B cell (primary cell): ENCODE measurements at regions not wholly inside any gene's neighbourhood (a gene's known extent, or its start where the extent isn't known, plus 50 kb on each side); places are given as distances from the start of the nearest gene placed in this dataset.

ENCODE experiments used
- ATAC-seq: fragments of 200-7000 bp; cut with Tn5 transposase; one replicate; pipeline ENCODE4 v1.10.0; 2021; ENCODE audit warnings: low read depth, mild to moderate bottlenecking, moderate number of reproducible peaks, moderate library complexity
- CTCF ChIA-PET: fragments of 350-600 bp; sonication (Branson Sonifier 250); formaldehyde crosslinking; loops from one replicate; lab custom pipeline; 2021; ENCODE audit warnings: antibody characterized with exemption, inconsistent platforms; lab: Charles Lee
- POLR2A ChIA-PET: fragments of 350-600 bp; sonication (Branson Sonifier 250); formaldehyde crosslinking; loops from one replicate; lab custom pipeline; 2021; ENCODE audit warnings: antibody characterized with exemption; lab: Charles Lee
- DNase-seq: peaks from one replicate; pipeline ENCODE4 v3.0.0; 2013
- H2AFZ ChIP-seq: 2 replicates; pipeline ENCODE4 v1.6.1; 2012; ENCODE audit warnings: mild to moderate bottlenecking, low read depth, low read length; ENCODE audit not compliant: insufficient read depth, poor library complexity, severe bottlenecking
- H3K27ac ChIP-seq, 2 donors: 1 replicate in 1 of 2; 2 replicates in 1 of 2; pipeline ENCODE4 v1.5.1; 2012 to 2013; ENCODE audit warnings: low read length in 2 of 2, mild to moderate bottlenecking in 2 of 2, moderate library complexity in 1 of 2
- H3K27me3 ChIP-seq, 4 experiments: fragments of 200-600 bp in 1 of 4; sonication (generic) in 1 of 4; replicated peaks in 1 of 4; 1 replicate in 2 of 4; 2 replicates in 2 of 4; pipeline versions ENCODE4 v1.6.1 to v1.7.0; 2013 to 2016; ENCODE audit warnings: low read length in 3 of 4, mild to moderate bottlenecking in 2 of 4, mixed read lengths in 1 of 4, moderate library complexity in 1 of 4; ENCODE audit not compliant: insufficient read depth in 4 of 4, control insufficient read depth in 3 of 4; ENCODE audit errors: control extremely low read depth in 1 of 4
- H3K36me3 ChIP-seq, 2 experiments: replicated peaks in 1 of 2; 1 replicate in 1 of 2; 2 replicates in 1 of 2; pipeline versions ENCODE4 v1.6.1 to v1.7.1; 2013; ENCODE audit warnings: low read length in 1 of 2; ENCODE audit not compliant: insufficient read depth in 2 of 2, control insufficient read depth in 1 of 2; ENCODE audit errors: control extremely low read depth in 1 of 2, extremely low read depth in 1 of 2
- H3K4me1 ChIP-seq, 2 donors: fragments of 200-600 bp in 1 of 2; sonication (generic) in 1 of 2; 1 replicate in 1 of 2; 2 replicates in 1 of 2; pipeline versions ENCODE4 v1.5.1 to v1.6.1; 2013 to 2017; ENCODE audit warnings: low read length in 2 of 2; ENCODE audit not compliant: control insufficient read depth in 2 of 2, insufficient read depth in 2 of 2
- H3K4me2 ChIP-seq: replicated peaks from 2 replicates; pipeline ENCODE3; 2012; ENCODE audit warnings: mild to moderate bottlenecking, low read depth, low read length; ENCODE audit not compliant: poor library complexity, severe bottlenecking
- H3K4me3 ChIP-seq, 5 experiments: fragments of 200-600 bp in 1 of 5; sonication (generic) in 1 of 5; 1 replicate in 3 of 5; 2 replicates in 2 of 5; pipeline versions ENCODE4 v1.5.1 to v1.7.0; 2011 to 2016; ENCODE audit warnings: low read length in 4 of 5, mild to moderate bottlenecking in 4 of 5, low read depth in 2 of 5, control low read depth in 1 of 5, moderate library complexity in 1 of 5; ENCODE audit not compliant: insufficient read depth in 1 of 5; ENCODE audit errors: control extremely low read depth in 1 of 5, extremely low read depth in 1 of 5
- H3K79me2 ChIP-seq: fragments of 200-600 bp; sonication (generic); one replicate; pipeline ENCODE4 v1.6.0; 2016; ENCODE audit warnings: low read length; ENCODE audit not compliant: control insufficient read depth, insufficient read depth
- H3K9ac ChIP-seq: fragments of 200-600 bp; sonication (generic); 2 replicates; pipeline ENCODE4 v1.6.1; 2017; ENCODE audit warnings: mild to moderate bottlenecking, low read length, moderate library complexity
- H3K9me3 ChIP-seq, 3 donors: one replicate each; pipeline versions ENCODE4 v1.6.1 to v1.7.1; 2013; ENCODE audit warnings: low read length in 2 of 3; ENCODE audit not compliant: control insufficient read depth in 2 of 3, insufficient read depth in 1 of 3; ENCODE audit errors: control extremely low read depth in 1 of 3
- H4K20me1 ChIP-seq: 2 replicates; pipeline ENCODE4 v1.6.0; 2012; ENCODE audit warnings: mild to moderate bottlenecking, low read length; ENCODE audit not compliant: insufficient read depth, control insufficient read depth, poor library complexity, severe bottlenecking
- H3K27ac Mint-ChIP-seq: one replicate; pipeline ENCODE4 v1.8.0; 2021; ENCODE audit warnings: mixed read lengths
- H3K27me3 Mint-ChIP-seq: one replicate; pipeline ENCODE4 v1.8.0; 2021; ENCODE audit warnings: mixed read lengths
- H3K4me1 Mint-ChIP-seq: one replicate; pipeline ENCODE4 v1.8.0; 2021; ENCODE audit warnings: mixed read lengths
- H3K4me3 Mint-ChIP-seq: one replicate; pipeline ENCODE4 v1.8.0; 2021; ENCODE audit warnings: mixed read lengths
- H3K9me3 Mint-ChIP-seq: one replicate; pipeline ENCODE4 v1.8.0; 2022; ENCODE audit warnings: mixed read lengths; ENCODE audit not compliant: insufficient read depth
- EZH2 ChIP-seq: IDR thresholded peaks from 2 replicates; pipeline ENCODE4 v1.6.1; 2012; ENCODE audit warnings: borderline replicate concordance, low read depth, mild to moderate bottlenecking, moderate library complexity, low read length; ENCODE audit not compliant: insufficient read depth, poor library complexity, severe bottlenecking
- WGBS: methylation state at CpG from one replicate; pipeline ENCODE4 v1.1.5; 2013; ENCODE audit warnings: missing lambda C conversion rate; ENCODE audit not compliant: insufficient coverage; 5-methylcytosine and 5-hydroxymethylcytosine counted together
- intact Hi-C: fragments of 100-400 bp; cut with micrococcal nuclease; formaldehyde crosslinking; loops from one replicate; pipeline ENCODE4 v1.10.0; 2022
- TF ChIP-seq, protein P1 (sequence below): fragments of 200-600 bp; IDR thresholded peaks from one replicate; pipeline ENCODE4 v1.8.0; 2022; ENCODE audit warnings: antibody characterized with exemption, mild to moderate bottlenecking

DNA sequence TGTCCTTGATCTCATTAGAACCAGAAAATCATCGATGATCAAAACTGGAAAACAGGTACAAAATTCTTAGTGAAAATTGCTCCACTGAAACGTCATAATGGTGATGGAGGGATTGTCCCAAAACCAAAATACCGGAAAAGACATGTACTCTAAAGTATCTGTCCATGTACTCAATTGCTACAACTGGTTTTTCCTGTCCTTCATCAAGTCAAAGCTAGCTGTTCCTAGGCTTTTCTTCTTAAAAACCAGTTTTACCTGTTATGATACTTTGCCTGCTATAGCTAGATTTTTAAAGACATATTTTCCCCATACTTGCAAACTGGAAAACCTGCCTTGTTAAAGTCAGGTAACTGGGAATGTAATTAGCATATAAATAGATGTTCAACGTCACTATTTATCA, 50.5 kb upstream of the LRRC1 start:
- Mint-ChIP-seq H3K4me3 (no peak overlapping the region), H3K27me3 (no peaks in the 10 kb centered on the region), H3K9me3 (no peaks in the 10 kb centered on the region), H3K4me1 (no peaks in the 10 kb centered on the region), H3K27ac (no peak overlapping the region)
- ChIA-PET POLR2A (no interaction called here), CTCF (interaction anchor here (0.6 to 1.5 kb wide), 3 partner anchors 16 to 645 kb away, joined by 3 to 5 read pairs (median 4); no protein-coding TSS in a partner anchor)
- Histone ChIP-seq H3K4me3 (no peak overlapping the region), H4K20me1 (no peaks in the 10 kb centered on the region), H3K36me3 (no peaks in the 10 kb centered on the region), H2AFZ (no peak overlapping the region), H3K79me2 (no peaks in the 10 kb centered on the region), H3K27ac (no peak overlapping the region), H3K9ac (no peak overlapping the region), H3K4me2 (no peak overlapping the region), H3K27me3 (no peaks in the 10 kb centered on the region), H3K4me1 (no peaks in the 10 kb centered on the region), H3K9me3 (no peaks in the 10 kb centered on the region)
- ATAC-seq (no peak), DNase-seq (no peak)
- intact Hi-C loops = no loop called here
- no CpG with 5 or more reads among the region's 4 CpGs for WGBS
- no peak for TF ChIP-seq EZH2
- TF ChIP-seq, protein P1, sequence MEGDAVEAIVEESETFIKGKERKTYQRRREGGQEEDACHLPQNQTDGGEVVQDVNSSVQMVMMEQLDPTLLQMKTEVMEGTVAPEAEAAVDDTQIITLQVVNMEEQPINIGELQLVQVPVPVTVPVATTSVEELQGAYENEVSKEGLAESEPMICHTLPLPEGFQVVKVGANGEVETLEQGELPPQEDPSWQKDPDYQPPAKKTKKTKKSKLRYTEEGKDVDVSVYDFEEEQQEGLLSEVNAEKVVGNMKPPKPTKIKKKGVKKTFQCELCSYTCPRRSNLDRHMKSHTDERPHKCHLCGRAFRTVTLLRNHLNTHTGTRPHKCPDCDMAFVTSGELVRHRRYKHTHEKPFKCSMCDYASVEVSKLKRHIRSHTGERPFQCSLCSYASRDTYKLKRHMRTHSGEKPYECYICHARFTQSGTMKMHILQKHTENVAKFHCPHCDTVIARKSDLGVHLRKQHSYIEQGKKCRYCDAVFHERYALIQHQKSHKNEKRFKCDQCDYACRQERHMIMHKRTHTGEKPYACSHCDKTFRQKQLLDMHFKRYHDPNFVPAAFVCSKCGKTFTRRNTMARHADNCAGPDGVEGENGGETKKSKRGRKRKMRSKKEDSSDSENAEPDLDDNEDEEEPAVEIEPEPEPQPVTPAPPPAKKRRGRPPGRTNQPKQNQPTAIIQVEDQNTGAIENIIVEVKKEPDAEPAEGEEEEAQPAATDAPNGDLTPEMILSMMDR = no peak

DNA sequence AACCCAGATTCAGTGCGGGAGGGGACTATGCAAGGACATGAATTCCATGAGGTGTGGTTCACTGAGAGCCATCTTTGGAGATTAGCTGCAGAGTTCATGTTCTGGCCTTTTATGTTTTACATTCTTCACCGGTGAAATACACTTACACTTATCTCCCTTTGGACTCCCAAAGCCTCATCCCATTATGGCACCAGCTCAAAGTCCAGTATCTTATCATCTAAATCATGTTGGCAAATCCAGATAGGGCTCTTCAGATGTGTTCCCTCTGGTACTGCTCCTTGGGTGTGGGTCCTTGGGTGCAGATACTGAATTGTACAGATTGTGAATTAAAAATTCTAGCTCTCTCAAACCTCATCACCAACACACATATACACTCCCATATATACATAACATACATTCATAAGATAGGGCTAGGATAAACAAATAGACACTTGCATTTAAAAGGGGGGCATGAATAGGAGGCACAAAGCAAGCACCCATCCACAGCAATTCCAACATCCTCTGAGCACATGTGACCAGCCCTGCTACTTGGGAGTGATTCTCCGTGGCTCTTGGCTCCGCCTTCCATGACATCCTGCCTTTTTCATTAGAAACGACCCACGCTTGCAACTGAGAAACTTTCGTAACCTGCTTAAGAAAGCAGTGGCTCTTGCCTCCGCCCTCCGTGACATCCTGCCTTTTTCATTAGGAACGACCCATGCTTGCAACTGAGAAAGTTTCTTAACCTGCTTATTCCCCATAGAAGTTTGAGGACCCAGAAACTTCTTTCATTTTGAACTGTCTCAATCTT, 53.6 kb upstream of the LRRC1 start:
- no peak overlapping the region for H3K4me3 Mint-ChIP-seq
- no peaks in the 10 kb centered on the region for H3K4me1 ChIP-seq
- no peaks in the 10 kb centered on the region for H3K27me3 Mint-ChIP-seq
- H3K27ac ChIP-seq = no peak overlapping the region
- H3K9me3 Mint-ChIP-seq = no peaks in the 10 kb centered on the region
- WGBS = 89% methylated on average over 9 of the region's 10 CpGs
- ChIA-PET CTCF (interaction anchor here (1.1 to 2.3 kb wide), 3 partner anchors 13 to 22 kb away, joined by 3 to 18 read pairs (median 5); no protein-coding TSS in a partner anchor), POLR2A (no interaction called here)
- intact Hi-C loops = no loop called here
- no peak for DNase-seq
- no peak overlapping the region for H2AFZ ChIP-seq
- no peak overlapping the region for H3K27ac Mint-ChIP-seq
- no peak overlapping the region for H3K9ac ChIP-seq
- H3K4me2 ChIP-seq = no peak overlapping the region
- H3K9me3 ChIP-seq = no peaks in the 10 kb centered on the region
- H3K27me3 ChIP-seq = no peaks in the 10 kb centered on the region
- H3K4me1 Mint-ChIP-seq = no peaks in the 10 kb centered on the region
- no peak for ATAC-seq
- H3K4me3 ChIP-seq = no peak overlapping the region
- no peaks in the 10 kb centered on the region for H3K36me3 ChIP-seq
- H4K20me1 ChIP-seq = no peaks in the 10 kb centered on the region
- H3K79me2 ChIP-seq = no peaks in the 10 kb centered on the region
- no peak for TF ChIP-seq EZH2
- TF ChIP-seq, protein P1 = no peak
